Activated naive CD4-positive, alpha-beta T cell treated with anti-CD3 and anti-CD28 coated beads, Interleukin-2, amount 50 U/mL, for 24 hours (primary cell): ENCODE measurements at regions not wholly inside any gene's neighbourhood (a gene's known extent, or its start where the extent isn't known, plus 50 kb on each side); places are given as distances from the start of the nearest gene placed in this dataset.
"Not testable (repeated sequence)": the region's sequence is repeated elsewhere in the genome, so short reads cannot be mapped to it uniquely, and the experiment has no call there.

ENCODE experiments used
- H3K27ac Mint-ChIP-seq: one replicate; pipeline ENCODE4 v1.8.0; 2021; ENCODE audit warnings: mild to moderate bottlenecking, mixed read lengths
- H3K27me3 Mint-ChIP-seq: one replicate; pipeline ENCODE4 v1.8.0; 2021; ENCODE audit warnings: mixed read lengths
- H3K36me3 Mint-ChIP-seq: one replicate; pipeline ENCODE4 v1.8.0; 2021; ENCODE audit warnings: mixed read lengths
- H3K4me1 Mint-ChIP-seq: one replicate; pipeline ENCODE4 v1.8.0; 2021; ENCODE audit warnings: mixed read lengths
- H3K4me3 Mint-ChIP-seq: one replicate; pipeline ENCODE4 v1.8.0; 2021; ENCODE audit warnings: mild to moderate bottlenecking, mixed read lengths
- H3K9me3 Mint-ChIP-seq: one replicate; pipeline ENCODE4 v1.8.0; 2021; ENCODE audit warnings: mixed read lengths

- H3K4me3 Mint-ChIP-seq = no peak overlapping the region
- no peaks in the 10 kb centered on the region for H3K27me3 Mint-ChIP-seq
- no peaks in the 10 kb centered on the region for H3K36me3 Mint-ChIP-seq
- no peak overlapping the region for H3K27ac Mint-ChIP-seq
- H3K4me1 Mint-ChIP-seq = no peaks in the 10 kb centered on the region
- no peaks in the 10 kb centered on the region for H3K9me3 Mint-ChIP-seq
Observed at GRCh38 chr6:74742793-74743508, 462.9 kb downstream of the COL12A1 start.

- H3K4me1 Mint-ChIP-seq = no peaks in the 10 kb centered on the region
- H3K27me3 Mint-ChIP-seq = no peaks in the 10 kb centered on the region
- no peaks in the 10 kb centered on the region for H3K9me3 Mint-ChIP-seq
Observed at GRCh38 chr6:74741646-74742045, 464.2 kb downstream of the COL12A1 start.

GRCh38 chr6:74735304-74735703 is 470.5 kb downstream of the COL12A1 start:
- Mint-ChIP-seq H3K4me1 (no peaks in the 10 kb centered on the region), H3K4me3 (no peak overlapping the region), H3K9me3 (no peaks in the 10 kb centered on the region), H3K36me3 (no peaks in the 10 kb centered on the region), H3K27ac (no peak overlapping the region), H3K27me3 (no peaks in the 10 kb centered on the region)

More at GRCh38 chr6:74741646-74742045, 464.2 kb downstream of the COL12A1 start:
- Mint-ChIP-seq H3K36me3 (no peaks in the 10 kb centered on the region), H3K4me3 (no peak overlapping the region), H3K27ac (no peak overlapping the region)

GRCh38 chr6:74734901-74735300 is 471.0 kb downstream of the COL12A1 start:
- Mint-ChIP-seq H3K36me3 (no peaks in the 10 kb centered on the region), H3K27ac (no peak overlapping the region), H3K27me3 (no peaks in the 10 kb centered on the region), H3K4me1 (no peaks in the 10 kb centered on the region), H3K9me3 (no peaks in the 10 kb centered on the region), H3K4me3 (no peak overlapping the region)

- Mint-ChIP-seq H3K4me3 (no peak overlapping the region), H3K27ac (no peak overlapping the region), H3K9me3 (no peaks in the 10 kb centered on the region), H3K36me3 (no peaks in the 10 kb centered on the region), H3K4me1 (no peaks in the 10 kb centered on the region), H3K27me3 (no peaks in the 10 kb centered on the region)
Observed at GRCh38 chr6:74733830-74734620, 471.8 kb downstream of the COL12A1 start.

- Mint-ChIP-seq H3K27ac (no peak overlapping the region), H3K36me3 (no peaks in the 10 kb centered on the region), H3K4me1 (no peaks in the 10 kb centered on the region), H3K4me3 (no peak overlapping the region), H3K9me3 (no peaks in the 10 kb centered on the region), H3K27me3 (no peaks in the 10 kb centered on the region)
Observed at GRCh38 chr6:74731931-74732330, 473.9 kb downstream of the COL12A1 start.

GRCh38 chr6:74731204-74731603 is 474.6 kb downstream of the COL12A1 start:
- Mint-ChIP-seq H3K36me3 (no peaks in the 10 kb centered on the region), H3K4me1 (no peaks in the 10 kb centered on the region), H3K27me3 (no peaks in the 10 kb centered on the region), H3K27ac (no peak overlapping the region), H3K4me3 (no peak overlapping the region), H3K9me3 (peaks cover 3% of the 10 kb centered on the region)

- H3K9me3 Mint-ChIP-seq = peaks cover 11% of the 10 kb centered on the region
- H3K4me3 Mint-ChIP-seq = no peak overlapping the region
- no peaks in the 10 kb centered on the region for H3K4me1 Mint-ChIP-seq
- no peak overlapping the region for H3K27ac Mint-ChIP-seq
- no peaks in the 10 kb centered on the region for H3K27me3 Mint-ChIP-seq
- no peaks in the 10 kb centered on the region for H3K36me3 Mint-ChIP-seq
Observed at GRCh38 chr6:74720923-74721322, 484.9 kb downstream of the COL12A1 start.

GRCh38 chr6:74717591-74717990 is 488.3 kb downstream of the COL12A1 start:
- Mint-ChIP-seq H3K4me3 (no peak overlapping the region), H3K9me3 (peaks cover 16% of the 10 kb centered on the region), H3K27ac (no peak overlapping the region), H3K4me1 (no peaks in the 10 kb centered on the region), H3K27me3 (no peaks in the 10 kb centered on the region), H3K36me3 (no peaks in the 10 kb centered on the region)

GRCh38 chr6:74715355-74716085 is 490.3 kb downstream of the COL12A1 start:
- Mint-ChIP-seq H3K4me1 (no peaks in the 10 kb centered on the region), H3K4me3 (no peak overlapping the region), H3K36me3 (no peaks in the 10 kb centered on the region), H3K9me3 (peaks cover 16% of the 10 kb centered on the region), H3K27me3 (no peaks in the 10 kb centered on the region), H3K27ac (no peak overlapping the region)

- Mint-ChIP-seq H3K4me1 (no peaks in the 10 kb centered on the region), H3K27ac (no peak overlapping the region)
Observed at GRCh38 chr6:74713941-74714340, 491.9 kb downstream of the COL12A1 start.

GRCh38 chr6:74705451-74705850 is 500.4 kb downstream of the COL12A1 start:
- Mint-ChIP-seq H3K4me3 (no peak overlapping the region), H3K4me1 (no peaks in the 10 kb centered on the region), H3K27me3 (no peaks in the 10 kb centered on the region), H3K9me3 (peaks cover 12% of the 10 kb centered on the region), H3K36me3 (no peaks in the 10 kb centered on the region), H3K27ac (no peak overlapping the region)

More at GRCh38 chr6:74713941-74714340, 491.9 kb downstream of the COL12A1 start:
- H3K4me3 Mint-ChIP-seq = no peak overlapping the region
- no peaks in the 10 kb centered on the region for H3K27me3 Mint-ChIP-seq
- H3K36me3 Mint-ChIP-seq = no peaks in the 10 kb centered on the region
- peaks cover 12% of the 10 kb centered on the region for H3K9me3 Mint-ChIP-seq

- H3K4me1 Mint-ChIP-seq, H3K36me3 Mint-ChIP-seq, H3K27me3 Mint-ChIP-seq, H3K27ac Mint-ChIP-seq, H3K4me3 Mint-ChIP-seq: not testable (repeated sequence)
- peaks cover 12% of the 10 kb centered on the region for H3K9me3 Mint-ChIP-seq
Observed at GRCh38 chr6:74704540-74704939, 501.3 kb downstream of the COL12A1 start.

GRCh38 chr6:74690365-74690764 is 515.5 kb downstream of the COL12A1 start:
- H3K27ac Mint-ChIP-seq = no peak overlapping the region
- H3K4me3 Mint-ChIP-seq = no peak overlapping the region
- no peaks in the 10 kb centered on the region for H3K27me3 Mint-ChIP-seq
- peaks cover 5% of the 10 kb centered on the region for H3K9me3 Mint-ChIP-seq
- H3K36me3 Mint-ChIP-seq = no peaks in the 10 kb centered on the region
- no peaks in the 10 kb centered on the region for H3K4me1 Mint-ChIP-seq

GRCh38 chr6:74689601-74690000 is 516.3 kb downstream of the COL12A1 start:
- Mint-ChIP-seq H3K4me1 (no peaks in the 10 kb centered on the region), H3K36me3 (no peaks in the 10 kb centered on the region), H3K4me3 (no peak overlapping the region), H3K9me3 (peaks cover 5% of the 10 kb centered on the region), H3K27me3 (no peaks in the 10 kb centered on the region), H3K27ac (no peak overlapping the region)

- no peaks in the 10 kb centered on the region for H3K4me1 Mint-ChIP-seq
- H3K9me3 Mint-ChIP-seq = peaks cover 5% of the 10 kb centered on the region
- H3K4me3 Mint-ChIP-seq = no peak overlapping the region
- H3K36me3 Mint-ChIP-seq = no peaks in the 10 kb centered on the region
- H3K27ac Mint-ChIP-seq = no peak overlapping the region
- no peaks in the 10 kb centered on the region for H3K27me3 Mint-ChIP-seq
Observed at GRCh38 chr6:74677463-74677862, 528.4 kb downstream of the COL12A1 start.
